HEK293 (cell line): ENCODE measurements at regions not wholly inside any gene's neighbourhood (a gene's known extent, or its start where the extent isn't known, plus 50 kb on each side); places are given as distances from the start of the nearest gene placed in this dataset.

Experiments used
- CTCF ChIP-seq: fragments of 450-650 bp; formaldehyde crosslinking; IDR thresholded peaks from 2 replicates; pipeline ENCODE4 v1.5.1; 2016; ENCODE audit warnings: missing biosample characterization, missing genetic modification characterization
- GFI1B ChIP-seq: fragments of 450-650 bp; formaldehyde crosslinking; IDR thresholded peaks from 2 replicates; pipeline ENCODE4 v1.5.1; 2016; ENCODE audit warnings: missing biosample characterization, missing genetic modification characterization
- GLIS2 ChIP-seq: fragments of 450-650 bp; formaldehyde crosslinking; IDR thresholded peaks from 2 replicates; pipeline ENCODE4 v1.5.1; 2016; ENCODE audit warnings: missing biosample characterization, missing genetic modification characterization
- PRDM10 ChIP-seq: fragments of 450-650 bp; formaldehyde crosslinking; IDR thresholded peaks from 2 replicates; pipeline ENCODE4 v1.5.1; 2016; ENCODE audit warnings: missing biosample characterization, missing genetic modification characterization
- YY1 ChIP-seq: fragments of 450-650 bp; formaldehyde crosslinking; IDR thresholded peaks from 2 replicates; pipeline ENCODE4 v1.5.1; 2018; ENCODE audit warnings: missing biosample characterization, missing genetic modification characterization
- ZBTB11 ChIP-seq: fragments of 450-650 bp; formaldehyde crosslinking; conservative IDR thresholded peaks from 2 replicates; pipeline ENCODE4 v1.5.1; 2016; ENCODE audit warnings: low read depth, missing biosample characterization, missing genetic modification characterization
- ZBTB49 ChIP-seq: fragments of 450-650 bp; formaldehyde crosslinking; IDR thresholded peaks from 2 replicates; pipeline ENCODE4 v1.5.1; 2016; ENCODE audit warnings: missing biosample characterization, missing genetic modification characterization, low read depth
- ZNF223 ChIP-seq: fragments of 450-650 bp; formaldehyde crosslinking; IDR thresholded peaks from 2 replicates; pipeline ENCODE4 v1.5.1; 2016; ENCODE audit warnings: missing biosample characterization, missing genetic modification characterization
- ZNF302 ChIP-seq: fragments of 450-650 bp; formaldehyde crosslinking; IDR thresholded peaks from 2 replicates; pipeline ENCODE4 v1.5.1; 2016; ENCODE audit warnings: missing biosample characterization, missing genetic modification characterization, low read depth
- ZNF354C ChIP-seq: fragments of 450-650 bp; formaldehyde crosslinking; IDR thresholded peaks from 2 replicates; pipeline ENCODE4 v1.5.1; 2016; ENCODE audit warnings: missing biosample characterization, missing genetic modification characterization, low read depth, borderline replicate concordance
- ZNF362 ChIP-seq: fragments of 450-650 bp; formaldehyde crosslinking; IDR thresholded peaks from 2 replicates; pipeline ENCODE4 v1.5.1; 2016; ENCODE audit warnings: missing biosample characterization, missing genetic modification characterization
- ZNF501 ChIP-seq: fragments of 450-650 bp; formaldehyde crosslinking; IDR thresholded peaks from 2 replicates; pipeline ENCODE4 v1.5.1; 2016; ENCODE audit warnings: missing biosample characterization, missing genetic modification characterization
- ZNF768 ChIP-seq: fragments of 450-650 bp; formaldehyde crosslinking; IDR thresholded peaks from 2 replicates; pipeline ENCODE4 v1.5.1; 2018; ENCODE audit warnings: missing biosample characterization, mild to moderate bottlenecking, missing genetic modification characterization
- ZNF792 ChIP-seq: fragments of 450-650 bp; formaldehyde crosslinking; IDR thresholded peaks from 2 replicates; pipeline ENCODE4 v1.5.1; 2016; ENCODE audit warnings: missing biosample characterization, missing genetic modification characterization

GRCh38 chr12:74671421-74671820 is 133.8 kb downstream of the ATXN7L3B start:
- TF ChIP-seq ZNF792 (tag by site-specific recombination), result no peak
- no peak for TF ChIP-seq GLIS2 (tag by site-specific recombination)
- TF ChIP-seq ZNF223 (tag by site-specific recombination), result no peak
- TF ChIP-seq PRDM10 (tag by site-specific recombination), result no peak
- no peak for TF ChIP-seq YY1
- no peak for TF ChIP-seq CTCF
- TF ChIP-seq ZNF302 (tag by site-specific recombination), result no peak
- TF ChIP-seq GFI1B (tag by site-specific recombination), result no peak
- no peak for TF ChIP-seq ZNF362 (tag by site-specific recombination)
- TF ChIP-seq ZNF768 (tag by site-specific recombination), result no peak
- TF ChIP-seq ZBTB49, result no peak
- TF ChIP-seq ZNF501 (tag by site-specific recombination), result no peak
- TF ChIP-seq ZBTB11 (tag by site-specific recombination), result no peak
- no peak for TF ChIP-seq ZNF354C (tag by site-specific recombination)
